ENCODE measurements at regions not wholly inside any gene's neighbourhood (a gene's known extent, or its start where the extent isn't known, plus 50 kb on each side); places are given as distances from the start of the nearest gene placed in this dataset.

- TF ChIP-seq CTCF (IDR thresholded peaks at IDR 0.05) (no peak), REST (IDR thresholded peaks at IDR 0.05; ENCODE audit: insufficient read depth in 1 of 2, low read depth in 2 of 2, low read length in 1 of 2) (no peak), TCF7L2 (IDR thresholded peaks at IDR 0.05; ENCODE audit: low read depth, low read length) (no peak)
Measured at GRCh38 chr11:121833970-121834369, 282.0 kb downstream of the BLID start.

Data from Panc1 (cell line).